ENCODE measurements at regions not wholly inside any gene's neighbourhood (a gene's known extent, or its start where the extent isn't known, plus 50 kb on each side); places are given as distances from the start of the nearest gene placed in this dataset.
A peak's percentile ranks its signal among the peaks of the same experiment; 100 is the strongest.

GRCh38 chr9:31259824-31260223 lies 1124.6 kb upstream of the ACO1 start:
- no peak overlapping the region for H3K4me3 ChIP-seq (ENCODE audit: control insufficient read depth, low read depth, low read length)
- no peak for DNase-seq (ENCODE audit: low read depth)
- TF ChIP-seq CTCF (conservative IDR thresholded peaks at IDR 0.05; ENCODE audit: control insufficient read depth, insufficient read depth, low read depth, low read length) = no peak

DNA sequence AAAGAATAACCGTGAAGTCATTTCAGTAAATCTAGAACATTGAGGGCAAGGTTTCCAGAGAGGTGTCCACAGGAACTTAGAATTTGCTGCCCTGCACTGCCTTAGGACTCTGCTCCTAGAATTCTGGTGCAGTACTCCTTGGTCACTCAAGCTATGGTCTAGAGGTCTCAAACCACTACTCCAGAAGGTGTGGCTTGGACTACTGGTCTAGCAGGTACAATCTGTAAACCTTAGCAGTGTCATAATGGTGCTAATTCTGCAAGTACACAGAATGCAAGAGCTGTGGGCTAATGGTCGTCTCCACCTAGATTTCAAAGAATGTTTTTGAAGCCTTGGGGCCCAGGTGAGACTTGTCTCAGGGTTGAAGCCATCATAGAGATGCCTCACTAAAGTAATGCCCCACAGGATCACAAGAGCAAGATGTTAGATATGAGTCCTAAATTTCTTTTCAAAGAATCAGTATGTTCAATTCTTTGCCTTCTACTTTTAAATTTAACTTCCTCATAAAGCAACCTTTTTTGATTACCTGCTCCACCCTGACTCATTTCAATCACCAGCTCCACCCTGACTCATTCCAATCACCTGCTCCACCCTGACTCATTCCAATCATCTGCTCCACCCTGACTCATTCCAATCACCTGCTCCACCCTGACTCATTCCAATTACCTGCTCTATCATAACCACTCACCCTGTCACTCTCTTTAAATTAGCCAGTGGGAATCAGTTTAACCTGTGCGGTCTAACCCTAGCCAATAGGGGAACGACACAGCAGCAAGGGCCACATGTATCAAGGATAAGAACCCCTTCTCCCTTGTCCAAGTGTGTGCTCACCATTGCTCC lies 1111.8 kb upstream of the ACO1 start:
- no peak overlapping the region for H3K4me3 ChIP-seq (ENCODE audit: control insufficient read depth, low read depth, low read length)
- no peak for TF ChIP-seq CTCF (conservative IDR thresholded peaks at IDR 0.05; ENCODE audit: control insufficient read depth, insufficient read depth, low read depth, low read length)
- no peak for DNase-seq (ENCODE audit: low read depth)

GRCh38 chr9:31275419-31275818 lies 1109.0 kb upstream of the ACO1 start:
- H3K4me3 ChIP-seq (ENCODE audit: control insufficient read depth, low read depth, low read length) = no peak overlapping the region
- no peak for TF ChIP-seq CTCF (conservative IDR thresholded peaks at IDR 0.05; ENCODE audit: control insufficient read depth, insufficient read depth, low read depth, low read length)
- DNase-seq (ENCODE audit: low read depth) = no peak

GRCh38 chr9:31290731-31291130 lies 1093.7 kb upstream of the ACO1 start:
- TF ChIP-seq CTCF (conservative IDR thresholded peaks at IDR 0.05; ENCODE audit: control insufficient read depth, insufficient read depth, low read depth, low read length) = no peak
- no peak for DNase-seq (ENCODE audit: low read depth)
- H3K4me3 ChIP-seq (ENCODE audit: control insufficient read depth, low read depth, low read length) = no peak overlapping the region

DNA sequence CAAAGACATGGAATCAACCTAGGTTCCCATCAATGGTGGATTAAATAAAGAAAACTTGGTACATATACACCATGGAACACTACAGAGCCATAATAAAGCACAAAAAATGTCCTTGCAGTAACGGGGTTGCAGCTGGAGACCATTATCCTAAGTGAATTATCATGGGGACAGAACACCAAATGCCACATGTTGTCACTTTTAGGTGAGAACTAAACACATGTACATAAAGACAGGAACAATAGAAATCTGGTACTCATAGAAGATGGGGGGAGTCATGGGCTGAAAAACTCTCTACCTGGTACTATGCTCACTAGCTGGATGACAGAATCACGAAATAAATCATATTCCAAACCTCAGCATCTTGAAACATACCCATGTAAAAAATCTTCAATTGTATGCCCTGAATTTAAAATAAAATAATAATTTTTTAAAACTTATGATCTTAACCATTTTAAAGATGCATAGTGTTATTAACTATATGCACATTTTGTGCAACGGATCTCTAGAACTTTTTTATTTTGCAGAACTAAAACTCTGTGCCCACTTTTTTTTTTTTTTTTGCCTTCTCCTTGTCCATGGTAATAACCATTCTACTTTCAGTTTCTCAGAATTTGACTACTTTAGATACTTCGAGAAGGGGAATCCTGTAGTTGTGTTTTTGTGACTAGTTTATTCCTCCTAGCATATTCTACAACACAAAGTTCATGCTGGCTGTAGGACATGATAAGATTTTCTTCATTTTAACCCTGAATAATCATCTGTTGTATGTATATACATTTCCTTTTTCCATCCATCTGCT lies 1081.6 kb upstream of the ACO1 start:
- no peak overlapping the region for H3K4me3 ChIP-seq (ENCODE audit: control insufficient read depth, low read depth, low read length)
- TF ChIP-seq CTCF (conservative IDR thresholded peaks at IDR 0.05; ENCODE audit: control insufficient read depth, insufficient read depth, low read depth, low read length) = no peak
- DNase-seq (ENCODE audit: low read depth) = no peak

DNA sequence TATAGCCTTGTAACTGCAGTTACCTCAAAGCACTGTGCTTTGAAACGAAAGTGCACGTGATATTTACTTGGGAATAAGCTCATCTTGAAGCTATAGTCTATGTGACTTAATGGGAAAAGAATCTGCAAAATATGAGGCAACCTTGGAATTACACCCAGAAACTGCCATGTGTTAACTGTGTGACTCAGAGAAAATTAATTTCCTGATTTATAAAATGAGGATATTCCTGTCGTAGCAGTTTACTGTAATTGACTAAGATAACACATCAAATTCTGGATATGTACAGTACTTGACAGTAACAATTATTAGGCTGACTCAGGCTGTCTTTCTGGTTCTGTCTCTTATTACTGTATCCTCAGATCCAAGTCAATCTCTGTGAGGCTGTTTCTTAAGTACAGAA lies 1079.9 kb upstream of the ACO1 start:
- TF ChIP-seq CTCF (conservative IDR thresholded peaks at IDR 0.05; ENCODE audit: control insufficient read depth, insufficient read depth, low read depth, low read length) = no peak

More for the DNA sequence above, 1079.9 kb upstream of the ACO1 start:
- DNase-seq (ENCODE audit: low read depth) = peak; percentile 61
- no peak overlapping the region for H3K4me3 ChIP-seq (ENCODE audit: control insufficient read depth, low read depth, low read length)
